ENCODE measurements at regions not wholly inside any gene's neighbourhood (a gene's known extent, or its start where the extent isn't known, plus 50 kb on each side); places are given as distances from the start of the nearest gene placed in this dataset.

DNA sequence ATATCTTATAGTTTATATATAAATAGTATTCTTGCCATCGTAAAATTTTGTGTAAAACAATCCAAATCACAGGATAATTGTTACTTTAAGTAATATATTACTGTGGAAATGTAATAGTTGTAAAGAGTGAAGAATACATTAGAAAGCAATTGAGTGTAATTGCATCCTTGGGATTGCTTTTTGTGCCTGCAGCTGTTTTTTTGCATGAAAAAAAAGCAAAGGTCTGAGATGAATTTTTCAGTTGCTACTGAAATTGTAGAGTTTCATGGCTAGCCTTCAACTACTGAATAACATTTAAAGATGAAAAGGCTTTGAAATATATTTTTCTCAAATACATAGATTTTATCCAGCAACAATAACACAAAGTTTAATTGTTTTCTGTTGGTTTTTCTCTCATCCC lies 232.0 kb upstream of the FAM174A start:
- Mint-ChIP-seq H3K4me3 (ENCODE audit: unreplicated experiment) (no peak overlapping the region), H3K9me3 (ENCODE audit: unreplicated experiment) (no peaks in the 10 kb centered on the region), H3K27ac (ENCODE audit: unreplicated experiment) (no peak overlapping the region), H3K36me3 (ENCODE audit: insufficient read depth, unreplicated experiment) (no peaks in the 10 kb centered on the region), H3K4me1 (ENCODE audit: low read depth, unreplicated experiment) (no peaks in the 10 kb centered on the region), H3K27me3 (ENCODE audit: insufficient read depth, unreplicated experiment) (no peaks in the 10 kb centered on the region)
- no peak for DNase-seq
- TF ChIP-seq, protein P1, sequence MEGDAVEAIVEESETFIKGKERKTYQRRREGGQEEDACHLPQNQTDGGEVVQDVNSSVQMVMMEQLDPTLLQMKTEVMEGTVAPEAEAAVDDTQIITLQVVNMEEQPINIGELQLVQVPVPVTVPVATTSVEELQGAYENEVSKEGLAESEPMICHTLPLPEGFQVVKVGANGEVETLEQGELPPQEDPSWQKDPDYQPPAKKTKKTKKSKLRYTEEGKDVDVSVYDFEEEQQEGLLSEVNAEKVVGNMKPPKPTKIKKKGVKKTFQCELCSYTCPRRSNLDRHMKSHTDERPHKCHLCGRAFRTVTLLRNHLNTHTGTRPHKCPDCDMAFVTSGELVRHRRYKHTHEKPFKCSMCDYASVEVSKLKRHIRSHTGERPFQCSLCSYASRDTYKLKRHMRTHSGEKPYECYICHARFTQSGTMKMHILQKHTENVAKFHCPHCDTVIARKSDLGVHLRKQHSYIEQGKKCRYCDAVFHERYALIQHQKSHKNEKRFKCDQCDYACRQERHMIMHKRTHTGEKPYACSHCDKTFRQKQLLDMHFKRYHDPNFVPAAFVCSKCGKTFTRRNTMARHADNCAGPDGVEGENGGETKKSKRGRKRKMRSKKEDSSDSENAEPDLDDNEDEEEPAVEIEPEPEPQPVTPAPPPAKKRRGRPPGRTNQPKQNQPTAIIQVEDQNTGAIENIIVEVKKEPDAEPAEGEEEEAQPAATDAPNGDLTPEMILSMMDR (IDR thresholded peaks at IDR 0.05; ENCODE audit: insufficient read depth in 1 of 2, low read depth in 1 of 2, low read length in 1 of 2, severe bottlenecking in 1 of 2, unreplicated experiment in 1 of 2) = no peak
- Histone ChIP-seq H3K36me3 (ENCODE audit: control insufficient read depth, insufficient read depth, low read length) (no peaks in the 10 kb centered on the region), H3K4me1 (no peaks in the 10 kb centered on the region), H3K4me3 (ENCODE audit: low read depth, low read length) (no peak overlapping the region), H3K27me3 (replicated peaks; ENCODE audit: control insufficient read depth, insufficient read depth, low read length) (no peaks in the 10 kb centered on the region), H3K9me3 (no peaks in the 10 kb centered on the region)
- BruUV-seq (replicated peaks) = no TSS peak
- intact Hi-C loops (cut with micrococcal nuclease; ENCODE audit: unreplicated experiment) = no loop called here
- ChIA-PET CTCF (no interaction called here), POLR2A (no interaction called here)

DNA sequence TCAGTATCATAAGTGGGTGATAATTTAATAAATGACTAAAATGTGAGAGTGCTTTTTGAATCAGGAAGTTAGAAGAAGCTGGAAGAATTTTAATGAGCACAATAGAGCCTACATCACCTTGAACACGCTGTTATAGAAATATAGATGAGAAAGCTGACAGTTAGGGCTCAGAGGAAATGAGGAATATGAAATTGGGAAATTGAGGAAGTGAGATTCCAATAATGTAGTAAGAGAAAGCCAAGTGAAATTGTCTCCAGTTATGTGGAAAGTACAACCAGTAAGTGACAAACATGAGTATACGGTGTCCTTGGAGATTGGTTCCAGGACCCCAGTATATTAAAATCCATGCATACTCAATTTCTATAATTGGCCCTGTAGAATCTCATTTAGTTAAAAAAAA lies 235.9 kb upstream of the FAM174A start:
- POLR2A ChIA-PET = no interaction called here
- H3K4me3 Mint-ChIP-seq (ENCODE audit: unreplicated experiment) = no peak overlapping the region
- H3K36me3 Mint-ChIP-seq (ENCODE audit: insufficient read depth, unreplicated experiment) = no peaks in the 10 kb centered on the region
- H3K27me3 Mint-ChIP-seq (ENCODE audit: insufficient read depth, unreplicated experiment) = no peaks in the 10 kb centered on the region
- no peak for DNase-seq
- no peaks in the 10 kb centered on the region for H3K9me3 ChIP-seq
- no peak overlapping the region for H3K4me3 ChIP-seq (ENCODE audit: low read depth, low read length)
- no TSS peak for BruUV-seq (replicated peaks)
- H3K27ac Mint-ChIP-seq (ENCODE audit: unreplicated experiment) = no peak overlapping the region
- H3K4me1 ChIP-seq = no peaks in the 10 kb centered on the region
- no peaks in the 10 kb centered on the region for H3K36me3 ChIP-seq (ENCODE audit: control insufficient read depth, insufficient read depth, low read length)
- no peaks in the 10 kb centered on the region for H3K9me3 Mint-ChIP-seq (ENCODE audit: unreplicated experiment)
- no peaks in the 10 kb centered on the region for H3K4me1 Mint-ChIP-seq (ENCODE audit: low read depth, unreplicated experiment)
- intact Hi-C loops (cut with micrococcal nuclease; ENCODE audit: unreplicated experiment) = no loop called here
- TF ChIP-seq, protein P1 (IDR thresholded peaks at IDR 0.05; ENCODE audit: insufficient read depth in 1 of 2, low read depth in 1 of 2, low read length in 1 of 2, severe bottlenecking in 1 of 2, unreplicated experiment in 1 of 2) = no peak
- H3K27me3 ChIP-seq (replicated peaks; ENCODE audit: control insufficient read depth, insufficient read depth, low read length) = no peaks in the 10 kb centered on the region
- CTCF ChIA-PET = no interaction called here

DNA sequence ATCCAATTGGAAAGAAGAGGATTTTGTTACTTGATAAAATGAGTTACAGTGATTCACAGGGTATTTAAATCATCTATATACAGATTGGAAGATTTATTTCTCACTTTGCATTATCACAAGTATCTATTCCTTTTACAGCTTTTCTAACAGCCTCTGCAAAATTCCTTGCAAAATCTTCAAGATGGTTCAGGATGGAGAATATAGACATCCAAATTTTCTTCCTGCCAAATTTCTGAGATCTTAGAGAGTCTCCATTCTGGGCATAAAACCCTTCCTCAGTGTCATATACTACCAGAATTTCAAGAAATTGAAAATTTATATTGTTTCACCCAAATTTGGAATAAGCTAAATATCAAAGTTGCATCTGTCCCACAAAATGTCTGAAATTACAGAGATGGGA lies 259.1 kb upstream of the FAM174A start:
- no peaks in the 10 kb centered on the region for H3K27me3 Mint-ChIP-seq (ENCODE audit: insufficient read depth, unreplicated experiment)
- no peaks in the 10 kb centered on the region for H3K36me3 ChIP-seq (ENCODE audit: control insufficient read depth, insufficient read depth, low read length)
- intact Hi-C loops (cut with micrococcal nuclease; ENCODE audit: unreplicated experiment) = no loop called here
- H3K4me3 ChIP-seq (ENCODE audit: low read depth, low read length) = no peak overlapping the region
- BruUV-seq (replicated peaks) = no TSS peak
- H3K9me3 ChIP-seq = no peaks in the 10 kb centered on the region
- no peak overlapping the region for H3K27ac Mint-ChIP-seq (ENCODE audit: unreplicated experiment)
- DNase-seq = no peak
- no peaks in the 10 kb centered on the region for H3K9me3 Mint-ChIP-seq (ENCODE audit: unreplicated experiment)
- no peaks in the 10 kb centered on the region for H3K36me3 Mint-ChIP-seq (ENCODE audit: insufficient read depth, unreplicated experiment)
- TF ChIP-seq, protein P1 (IDR thresholded peaks at IDR 0.05; ENCODE audit: insufficient read depth in 1 of 2, low read depth in 1 of 2, low read length in 1 of 2, severe bottlenecking in 1 of 2, unreplicated experiment in 1 of 2) = no peak
- no peaks in the 10 kb centered on the region for H3K4me1 ChIP-seq
- POLR2A ChIA-PET = no interaction called here
- CTCF ChIA-PET = no interaction called here
- no peaks in the 10 kb centered on the region for H3K27me3 ChIP-seq (replicated peaks; ENCODE audit: control insufficient read depth, insufficient read depth, low read length)
- H3K4me3 Mint-ChIP-seq (ENCODE audit: unreplicated experiment) = no peak overlapping the region
- H3K4me1 Mint-ChIP-seq (ENCODE audit: low read depth, unreplicated experiment) = no peaks in the 10 kb centered on the region
